HG03460 (cell line): ENCODE measurements at regions not wholly inside any gene's neighbourhood (a gene's known extent, or its start where the extent isn't known, plus 50 kb on each side); places are given as distances from the start of the nearest gene placed in this dataset.

ENCODE experiments used
- ATAC-seq: cut with Tn5 transposase; IDR thresholded peaks from one replicate; pipeline ENCODE4 v1.9.1; 2021; ENCODE audit not compliant: unreplicated experiment

- no peak for ATAC-seq
Observed at GRCh38 chr13:85742355-85742754, 56.9 kb downstream of the SLITRK6 start.

- no peak for ATAC-seq
Observed at GRCh38 chr13:85741017-85741416, 58.2 kb downstream of the SLITRK6 start.

GRCh38 chr13:85738696-85739320 is 60.4 kb downstream of the SLITRK6 start:
- ATAC-seq, result no peak

- no peak for ATAC-seq
Observed at GRCh38 chr13:85737952-85738351, 61.3 kb downstream of the SLITRK6 start.

- no peak for ATAC-seq
Observed at GRCh38 chr13:85729296-85729695, 69.9 kb downstream of the SLITRK6 start.

GRCh38 chr13:85728811-85729210 is 70.4 kb downstream of the SLITRK6 start:
- ATAC-seq, result no peak

- no peak for ATAC-seq
Observed at GRCh38 chr13:85725433-85725832, 73.8 kb downstream of the SLITRK6 start.

- no peak for ATAC-seq
Observed at GRCh38 chr13:85724546-85725432, 74.4 kb downstream of the SLITRK6 start.

- no peak for ATAC-seq
Observed at GRCh38 chr13:85719749-85720148, 79.5 kb downstream of the SLITRK6 start.

GRCh38 chr13:85717921-85718320 is 81.3 kb downstream of the SLITRK6 start:
- ATAC-seq, result no peak

GRCh38 chr13:85710545-85710944 is 88.7 kb downstream of the SLITRK6 start:
- no peak for ATAC-seq

- ATAC-seq, result no peak
Observed at GRCh38 chr13:85709721-85710120, 89.5 kb downstream of the SLITRK6 start.

- ATAC-seq, result no peak
Observed at GRCh38 chr13:85709072-85709471, 90.1 kb downstream of the SLITRK6 start.

- ATAC-seq, result no peak
Observed at GRCh38 chr13:85700906-85701305, 98.3 kb downstream of the SLITRK6 start.

GRCh38 chr13:85698256-85698655 is 101.0 kb downstream of the SLITRK6 start:
- ATAC-seq, result no peak

- ATAC-seq, result no peak
Observed at GRCh38 chr13:85694992-85695391, 104.2 kb downstream of the SLITRK6 start.

GRCh38 chr13:85693889-85694511 is 105.2 kb downstream of the SLITRK6 start:
- ATAC-seq, result no peak

- no peak for ATAC-seq
Observed at GRCh38 chr13:85690368-85690767, 108.9 kb downstream of the SLITRK6 start.

- no peak for ATAC-seq
Observed at GRCh38 chr13:85685436-85685835, 113.8 kb downstream of the SLITRK6 start.

GRCh38 chr13:85675151-85675907 is 123.9 kb downstream of the SLITRK6 start:
- ATAC-seq, result no peak

GRCh38 chr13:85671336-85671735 is 127.9 kb downstream of the SLITRK6 start:
- ATAC-seq, result no peak
